Neural progenitor cell (in vitro differentiated cells): ENCODE measurements at regions not wholly inside any gene's neighbourhood (a gene's known extent, or its start where the extent isn't known, plus 50 kb on each side); places are given as distances from the start of the nearest gene placed in this dataset.

Source experiments
- DNase-seq: peaks from one replicate; pipeline ENCODE4 v3.0.0-alpha.2; 2016; ENCODE audit warnings: low spot score
- H2AFZ ChIP-seq: fragments of 200-600 bp; sonication (generic); replicated peaks from 2 replicates; pipeline ENCODE4 v1.6.1; 2016; ENCODE audit warnings: antibody characterized with exemption
- H3F3A ChIP-seq: fragments of 200-600 bp; sonication (generic); 2 replicates; pipeline ENCODE4 v1.6.1; 2016; ENCODE audit warnings: antibody characterized with exemption, low read depth
- H3K27ac ChIP-seq: fragments of 200-600 bp; sonication (generic); 2 replicates; pipeline ENCODE4 v1.5.1; 2016; ENCODE audit warnings: mild to moderate bottlenecking
- H3K27me3 ChIP-seq: fragments of 200-600 bp; sonication (generic); 2 replicates; pipeline ENCODE4 v1.6.1; 2016; ENCODE audit warnings: mild to moderate bottlenecking, moderate library complexity
- H3K36me3 ChIP-seq: fragments of 200-600 bp; sonication (generic); 2 replicates; pipeline ENCODE4 v1.5.1; 2016
- H3K4me1 ChIP-seq: fragments of 200-600 bp; sonication (generic); 2 replicates; pipeline ENCODE4 v1.6.1; 2016; ENCODE audit warnings: mixed run types
- H3K4me2 ChIP-seq: fragments of 200-600 bp; sonication (generic); 2 replicates; pipeline ENCODE4 v1.6.1; 2016
- H3K4me3 ChIP-seq: fragments of 200-600 bp; sonication (generic); 2 replicates; pipeline ENCODE4 v1.5.1; 2016
- H3K79me2 ChIP-seq: fragments of 200-600 bp; sonication (generic); 2 replicates; pipeline ENCODE4 v1.6.1; 2016; ENCODE audit warnings: low read depth
- H3K9ac ChIP-seq: fragments of 200-600 bp; sonication (generic); 2 replicates; pipeline ENCODE4 v1.6.1; 2016
- H3K9me3 ChIP-seq: fragments of 200-600 bp; sonication (generic); 2 replicates; pipeline ENCODE4 v1.5.1; 2016; ENCODE audit warnings: low read depth
- H4K20me1 ChIP-seq: fragments of 200-600 bp; sonication (generic); 2 replicates; pipeline ENCODE4 v1.6.1; 2016; ENCODE audit warnings: low read depth
- H3K27ac Mint-ChIP-seq: 3 replicates; pipeline ENCODE4 v1.8.0; 2021; ENCODE audit warnings: mixed read lengths
- H3K27me3 Mint-ChIP-seq: 2 replicates; pipeline ENCODE4 v1.8.0; 2022; ENCODE audit warnings: low read depth, mild to moderate bottlenecking, inconsistent platforms, moderate library complexity, mixed read lengths; ENCODE audit not compliant: insufficient read depth
- H3K36me3 Mint-ChIP-seq: 3 replicates; pipeline ENCODE4 v1.8.0; 2021; ENCODE audit warnings: mixed read lengths
- H3K4me1 Mint-ChIP-seq: 3 replicates; pipeline ENCODE4 v1.8.0; 2021; ENCODE audit warnings: mixed read lengths
- H3K4me3 Mint-ChIP-seq: 3 replicates; pipeline ENCODE4 v1.8.0; 2021; ENCODE audit warnings: mild to moderate bottlenecking, moderate library complexity, mixed read lengths
- H3K9me3 Mint-ChIP-seq: 3 replicates; pipeline ENCODE4 v1.8.0; 2020; ENCODE audit warnings: mixed read lengths
- CTCF ChIP-seq: fragments of 200-600 bp; sonication (generic); IDR thresholded peaks from 2 replicates; pipeline ENCODE4 v1.5.1; 2017; ENCODE audit warnings: antibody characterized with exemption, mild to moderate bottlenecking
- EZH2 ChIP-seq: fragments of 200-600 bp; sonication (generic); IDR thresholded peaks from 2 replicates; pipeline ENCODE4 v1.6.1; 2017; ENCODE audit warnings: antibody characterized with exemption, mild to moderate bottlenecking, moderate library complexity
- EZH2phosphoT487 ChIP-seq: fragments of 200-600 bp; sonication (generic); IDR thresholded peaks from 2 replicates; pipeline ENCODE4 v1.6.1; 2017; ENCODE audit warnings: antibody characterized with exemption

GRCh38 chr1:69126796-69127195, 440.9 kb upstream of the LRRC7 start:
- H3K27me3 Mint-ChIP-seq: peaks cover 6% of the 10 kb centered on the region
- Histone ChIP-seq H3K4me2 (no peak overlapping the region), H3K4me1 (peaks cover 22% of the 10 kb centered on the region), H3K9ac (no peak overlapping the region), H3K9me3 (no peaks in the 10 kb centered on the region), H4K20me1 (no peaks in the 10 kb centered on the region), H3K36me3 (no peaks in the 10 kb centered on the region), H3K27me3 (no peaks in the 10 kb centered on the region), H3K4me3 (no peak overlapping the region), H3F3A (no peaks in the 10 kb centered on the region), H2AFZ (no peak overlapping the region), H3K79me2 (no peaks in the 10 kb centered on the region), H3K27ac (no peak overlapping the region)
- no peaks in the 10 kb centered on the region for H3K36me3 Mint-ChIP-seq
- H3K27ac Mint-ChIP-seq: no peak overlapping the region
- TF ChIP-seq EZH2phosphoT487: no peak
- no peak for TF ChIP-seq CTCF
- TF ChIP-seq EZH2: no peak
- no peak overlapping the region for H3K4me3 Mint-ChIP-seq
- peaks cover 22% of the 10 kb centered on the region for H3K4me1 Mint-ChIP-seq
- no peak for DNase-seq
- H3K9me3 Mint-ChIP-seq: no peaks in the 10 kb centered on the region

GRCh38 chr1:69128204-69128603, 439.5 kb upstream of the LRRC7 start:
- Histone ChIP-seq H2AFZ (no peak overlapping the region), H4K20me1 (no peaks in the 10 kb centered on the region), H3K4me1 (peaks cover 22% of the 10 kb centered on the region), H3K36me3 (no peaks in the 10 kb centered on the region), H3K27me3 (no peaks in the 10 kb centered on the region), H3K4me2 (no peak overlapping the region), H3K79me2 (no peaks in the 10 kb centered on the region), H3K4me3 (no peak overlapping the region), H3K9ac (no peak overlapping the region), H3F3A (no peaks in the 10 kb centered on the region), H3K27ac (no peak overlapping the region), H3K9me3 (no peaks in the 10 kb centered on the region)
- no peaks in the 10 kb centered on the region for H3K36me3 Mint-ChIP-seq
- H3K27me3 Mint-ChIP-seq: no peaks in the 10 kb centered on the region
- no peaks in the 10 kb centered on the region for H3K9me3 Mint-ChIP-seq
- TF ChIP-seq EZH2 (no peak), CTCF (no peak), EZH2phosphoT487 (no peak)
- no peak for DNase-seq
- H3K27ac Mint-ChIP-seq: no peak overlapping the region
- H3K4me3 Mint-ChIP-seq: no peak overlapping the region
- peaks cover 22% of the 10 kb centered on the region for H3K4me1 Mint-ChIP-seq

- Mint-ChIP-seq H3K36me3 (no peaks in the 10 kb centered on the region), H3K27ac (no peak overlapping the region), H3K4me1 (peaks cover 22% of the 10 kb centered on the region), H3K9me3 (no peaks in the 10 kb centered on the region), H3K27me3 (no peaks in the 10 kb centered on the region), H3K4me3 (no peak overlapping the region)
- no peak overlapping the region for H3K27ac ChIP-seq
- H4K20me1 ChIP-seq: no peaks in the 10 kb centered on the region
- no peak overlapping the region for H3K9ac ChIP-seq
- H3K36me3 ChIP-seq: no peaks in the 10 kb centered on the region
- no peak overlapping the region for H3K4me3 ChIP-seq
- no peak overlapping the region for H2AFZ ChIP-seq
- H3F3A ChIP-seq: no peaks in the 10 kb centered on the region
- H3K27me3 ChIP-seq: no peaks in the 10 kb centered on the region
- H3K79me2 ChIP-seq: no peaks in the 10 kb centered on the region
- no peaks in the 10 kb centered on the region for H3K9me3 ChIP-seq
- H3K4me2 ChIP-seq: peak overlapping the region; percentile 16
- H3K4me1 ChIP-seq: peaks cover 22% of the 10 kb centered on the region
- TF ChIP-seq EZH2: no peak
- no peak for TF ChIP-seq EZH2phosphoT487
- TF ChIP-seq CTCF: no peak
- peak; percentile 17 for DNase-seq
Measured at GRCh38 chr1:69129538-69129937, 438.2 kb upstream of the LRRC7 start.
